SU-DHL-6 (cell line): ENCODE measurements at regions not wholly inside any gene's neighbourhood (a gene's known extent, or its start where the extent isn't known, plus 50 kb on each side); places are given as distances from the start of the nearest gene placed in this dataset.

ENCODE experiments used
- EZH2phosphoT487 ChIP-seq: fragments of 200-600 bp; sonication (generic), shearing (Covaris generic); conservative IDR thresholded peaks from 2 replicates; pipeline ENCODE4 v1.6.1; 2018; ENCODE audit warnings: mild to moderate bottlenecking, antibody characterized with exemption, low read length, moderate library complexity, mixed read lengths
- TF ChIP-seq, protein P1 (sequence below): fragments of 200-600 bp; sonication (generic); IDR thresholded peaks from one replicate; pipeline ENCODE4 v1.5.1; 2017; ENCODE audit warnings: antibody characterized with exemption, mild to moderate bottlenecking, low read length, moderate library complexity; ENCODE audit not compliant: insufficient read depth, poor library complexity, severe bottlenecking

DNA sequence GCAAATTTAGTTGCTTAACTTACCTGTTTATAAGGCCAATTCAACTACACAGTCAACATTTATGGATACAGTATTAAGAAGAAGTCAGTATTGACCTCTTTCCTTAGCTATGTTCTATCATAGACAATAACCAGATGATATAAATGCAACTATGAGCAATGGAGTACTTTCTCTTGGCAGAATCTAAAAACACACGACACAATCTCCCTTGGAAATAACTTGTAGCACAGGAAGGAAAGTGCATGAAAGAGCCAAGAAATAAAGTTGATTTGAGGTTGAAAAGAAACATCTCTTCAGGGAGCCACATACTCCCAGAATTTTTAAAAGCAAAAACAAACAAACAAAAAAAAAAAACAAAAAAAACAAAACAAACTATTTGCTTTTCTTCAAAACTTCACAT, 145.0 kb downstream of the EVA1A start:
- TF ChIP-seq, protein P1, sequence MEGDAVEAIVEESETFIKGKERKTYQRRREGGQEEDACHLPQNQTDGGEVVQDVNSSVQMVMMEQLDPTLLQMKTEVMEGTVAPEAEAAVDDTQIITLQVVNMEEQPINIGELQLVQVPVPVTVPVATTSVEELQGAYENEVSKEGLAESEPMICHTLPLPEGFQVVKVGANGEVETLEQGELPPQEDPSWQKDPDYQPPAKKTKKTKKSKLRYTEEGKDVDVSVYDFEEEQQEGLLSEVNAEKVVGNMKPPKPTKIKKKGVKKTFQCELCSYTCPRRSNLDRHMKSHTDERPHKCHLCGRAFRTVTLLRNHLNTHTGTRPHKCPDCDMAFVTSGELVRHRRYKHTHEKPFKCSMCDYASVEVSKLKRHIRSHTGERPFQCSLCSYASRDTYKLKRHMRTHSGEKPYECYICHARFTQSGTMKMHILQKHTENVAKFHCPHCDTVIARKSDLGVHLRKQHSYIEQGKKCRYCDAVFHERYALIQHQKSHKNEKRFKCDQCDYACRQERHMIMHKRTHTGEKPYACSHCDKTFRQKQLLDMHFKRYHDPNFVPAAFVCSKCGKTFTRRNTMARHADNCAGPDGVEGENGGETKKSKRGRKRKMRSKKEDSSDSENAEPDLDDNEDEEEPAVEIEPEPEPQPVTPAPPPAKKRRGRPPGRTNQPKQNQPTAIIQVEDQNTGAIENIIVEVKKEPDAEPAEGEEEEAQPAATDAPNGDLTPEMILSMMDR, result no peak
- TF ChIP-seq EZH2phosphoT487, result no peak
